Suprapubic skin (tissue), 4 donors: ENCODE measurements at regions not wholly inside any gene's neighbourhood (a gene's known extent, or its start where the extent isn't known, plus 50 kb on each side); places are given as distances from the start of the nearest gene placed in this dataset.

ENCODE experiments used
- POLR2A ChIP-seq, 2 donors: fragments of 450-650 bp; IDR thresholded peaks; one replicate each; pipeline ENCODE4 v1.6.1; 2017; ENCODE audit warnings: antibody characterized with exemption in 2 of 2, mild to moderate bottlenecking in 2 of 2, moderate library complexity in 2 of 2
- POLR2AphosphoS5 ChIP-seq, 3 donors: sonication (generic); formaldehyde crosslinking; IDR thresholded peaks; one replicate each; pipeline ENCODE4 v1.6.1; 2017; ENCODE audit warnings: antibody characterized with exemption in 3 of 3
- TF ChIP-seq, protein P1 (sequence below), 2 donors: fragments of 200-600 bp in 1 of 2; fragments of 450-650 bp in 1 of 2; sonication (generic) in 1 of 2; IDR thresholded peaks; one replicate each; pipeline ENCODE4 v1.5.1; 2016 to 2019; ENCODE audit warnings: antibody characterized with exemption in 2 of 2, mild to moderate bottlenecking in 1 of 2, moderate library complexity in 1 of 2

DNA sequence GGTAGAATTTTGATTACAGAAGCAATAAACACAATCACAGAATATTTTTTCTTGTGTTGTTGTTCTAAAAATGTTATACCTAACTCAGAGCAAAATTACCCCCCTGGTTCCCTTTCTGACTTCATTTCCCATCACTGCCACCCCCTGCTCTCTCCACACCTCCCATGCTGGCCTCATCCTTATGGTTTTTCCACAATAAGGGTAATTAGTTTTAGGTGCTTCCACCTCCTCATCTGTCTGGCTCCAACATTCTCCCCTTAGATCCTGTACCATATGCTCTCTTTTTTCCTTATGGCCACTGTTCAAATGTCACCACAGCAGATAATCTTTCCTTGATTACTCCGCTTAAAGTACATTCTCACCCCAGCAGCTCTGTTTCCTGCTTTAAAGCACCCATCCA is 2208.6 kb downstream of the MRPL39 start:
- TF ChIP-seq, protein P1, sequence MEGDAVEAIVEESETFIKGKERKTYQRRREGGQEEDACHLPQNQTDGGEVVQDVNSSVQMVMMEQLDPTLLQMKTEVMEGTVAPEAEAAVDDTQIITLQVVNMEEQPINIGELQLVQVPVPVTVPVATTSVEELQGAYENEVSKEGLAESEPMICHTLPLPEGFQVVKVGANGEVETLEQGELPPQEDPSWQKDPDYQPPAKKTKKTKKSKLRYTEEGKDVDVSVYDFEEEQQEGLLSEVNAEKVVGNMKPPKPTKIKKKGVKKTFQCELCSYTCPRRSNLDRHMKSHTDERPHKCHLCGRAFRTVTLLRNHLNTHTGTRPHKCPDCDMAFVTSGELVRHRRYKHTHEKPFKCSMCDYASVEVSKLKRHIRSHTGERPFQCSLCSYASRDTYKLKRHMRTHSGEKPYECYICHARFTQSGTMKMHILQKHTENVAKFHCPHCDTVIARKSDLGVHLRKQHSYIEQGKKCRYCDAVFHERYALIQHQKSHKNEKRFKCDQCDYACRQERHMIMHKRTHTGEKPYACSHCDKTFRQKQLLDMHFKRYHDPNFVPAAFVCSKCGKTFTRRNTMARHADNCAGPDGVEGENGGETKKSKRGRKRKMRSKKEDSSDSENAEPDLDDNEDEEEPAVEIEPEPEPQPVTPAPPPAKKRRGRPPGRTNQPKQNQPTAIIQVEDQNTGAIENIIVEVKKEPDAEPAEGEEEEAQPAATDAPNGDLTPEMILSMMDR (IDR thresholded peaks at IDR 0.05) = no peak
- TF ChIP-seq POLR2A (IDR thresholded peaks at IDR 0.05) (no peak), POLR2AphosphoS5 (IDR thresholded peaks at IDR 0.05) (no peak)
